Endodermal cell (in vitro differentiated cells): ENCODE measurements at regions not wholly inside any gene's neighbourhood (a gene's known extent, or its start where the extent isn't known, plus 50 kb on each side); places are given as distances from the start of the nearest gene placed in this dataset.

Experiments used
- DNase-seq: peaks from one replicate; pipeline ENCODE4 v3.0.0-alpha.2; 2017
- H3K27ac ChIP-seq: 2 replicates; pipeline ENCODE4 v1.5.1; 2013; ENCODE audit warnings: mild to moderate bottlenecking, low read depth, low read length, moderate library complexity
- H3K27me3 ChIP-seq: 2 replicates; pipeline ENCODE4 v1.6.1; 2013; ENCODE audit warnings: mild to moderate bottlenecking, low read length, moderate library complexity; ENCODE audit not compliant: insufficient read depth, control insufficient read depth, poor library complexity, severe bottlenecking
- H3K36me3 ChIP-seq: 2 replicates; pipeline ENCODE4 v1.7.0; 2013; ENCODE audit warnings: mild to moderate bottlenecking, low read length, moderate library complexity; ENCODE audit not compliant: control insufficient read depth, insufficient read depth
- H3K4me1 ChIP-seq: one replicate; pipeline ENCODE4 v1.7.0; 2013; ENCODE audit warnings: low read length; ENCODE audit not compliant: control insufficient read depth, insufficient read depth
- H3K4me3 ChIP-seq: 2 replicates; pipeline ENCODE4 v1.5.1; 2013; ENCODE audit warnings: mild to moderate bottlenecking, low read length, moderate library complexity
- H3K9ac ChIP-seq: 2 replicates; pipeline ENCODE4 v1.6.1; 2013; ENCODE audit warnings: mild to moderate bottlenecking, low read length, moderate library complexity; ENCODE audit not compliant: poor library complexity, severe bottlenecking; ENCODE audit errors: extremely low read depth
- H3K9me3 ChIP-seq: 2 replicates; pipeline ENCODE4 v1.6.1; 2013; ENCODE audit warnings: mild to moderate bottlenecking, low read length, moderate library complexity; ENCODE audit not compliant: control insufficient read depth
- H3K27ac Mint-ChIP-seq: 2 replicates; pipeline ENCODE4 v1.8.0; 2020; ENCODE audit warnings: mixed read lengths
- H3K27me3 Mint-ChIP-seq: 2 replicates; pipeline ENCODE4 v1.8.0; 2021; ENCODE audit warnings: mild to moderate bottlenecking, mixed read lengths; ENCODE audit not compliant: insufficient read depth
- H3K36me3 Mint-ChIP-seq: 2 replicates; pipeline ENCODE4 v1.8.0; 2020; ENCODE audit warnings: low read depth, mixed read lengths
- H3K4me1 Mint-ChIP-seq: 2 replicates; pipeline ENCODE4 v1.8.0; 2020; ENCODE audit warnings: mixed read lengths
- H3K4me3 Mint-ChIP-seq: 2 replicates; pipeline ENCODE4 v1.8.0; 2020; ENCODE audit warnings: mild to moderate bottlenecking, moderate library complexity, mixed read lengths
- H3K9me3 Mint-ChIP-seq: 2 replicates; pipeline ENCODE4 v1.8.0; 2020; ENCODE audit warnings: mild to moderate bottlenecking, mixed read lengths
- CTCF ChIP-seq: fragments of 200-600 bp; sonication (generic); conservative IDR thresholded peaks from 2 replicates; pipeline ENCODE4 v1.5.0; 2021; ENCODE audit warnings: antibody characterized with exemption, mild to moderate bottlenecking
- WGBS, 2 experiments: methylation state at CpG; one replicate each; pipeline versions ENCODE4 v1.1.5 to v1.1.7; 2013; ENCODE audit warnings: missing lambda C conversion rate in 2 of 2, mixed read lengths in 1 of 2; ENCODE audit not compliant: insufficient coverage in 1 of 2, insufficient read length in 1 of 2; 5-methylcytosine and 5-hydroxymethylcytosine counted together

- H3K4me1 Mint-ChIP-seq: peaks cover 5% of the 10 kb centered on the region
- no peak overlapping the region for H3K4me3 Mint-ChIP-seq
- H3K9ac ChIP-seq: no peak overlapping the region
- H3K36me3 Mint-ChIP-seq: no peaks in the 10 kb centered on the region
- H3K9me3 ChIP-seq: no peaks in the 10 kb centered on the region
- TF ChIP-seq CTCF: no peak
- no peaks in the 10 kb centered on the region for H3K36me3 ChIP-seq
- H3K27ac Mint-ChIP-seq: no peak overlapping the region
- 40 to 63% methylated on average over 2 to 4 of the region's 4 CpGs for WGBS, 2 experiments
- H3K9me3 Mint-ChIP-seq: peaks cover 3% of the 10 kb centered on the region
- no peak overlapping the region for H3K4me3 ChIP-seq
- peak; percentile 65 for DNase-seq
- H3K27me3 ChIP-seq: no peaks in the 10 kb centered on the region
- H3K27ac ChIP-seq: no peak overlapping the region
- peaks cover 2% of the 10 kb centered on the region for H3K4me1 ChIP-seq
- H3K27me3 Mint-ChIP-seq: peaks cover 3% of the 10 kb centered on the region
These were observed 156.0 kb upstream of the RAB4A start for GRCh38 chr1:229114850-229115365.

GRCh38 chr1:229116114-229116513 lies 154.8 kb upstream of the RAB4A start:
- peaks cover 2% of the 10 kb centered on the region for H3K4me1 ChIP-seq
- H3K36me3 ChIP-seq: no peaks in the 10 kb centered on the region
- no peaks in the 10 kb centered on the region for H3K9me3 ChIP-seq
- TF ChIP-seq CTCF: no peak
- H3K27me3 ChIP-seq: no peaks in the 10 kb centered on the region
- H3K27me3 Mint-ChIP-seq: peaks cover 3% of the 10 kb centered on the region
- H3K9ac ChIP-seq: no peak overlapping the region
- peaks cover 3% of the 10 kb centered on the region for H3K9me3 Mint-ChIP-seq
- H3K4me1 Mint-ChIP-seq: peaks cover 5% of the 10 kb centered on the region
- no peak for DNase-seq
- H3K4me3 ChIP-seq: no peak overlapping the region
- no peak overlapping the region for H3K27ac ChIP-seq
- H3K27ac Mint-ChIP-seq: no peak overlapping the region
- H3K4me3 Mint-ChIP-seq: no peak overlapping the region
- H3K36me3 Mint-ChIP-seq: no peaks in the 10 kb centered on the region
- WGBS, 2 experiments: 95 to 97% methylated on average over 14 to 16 of the region's 16 CpGs

- H3K4me3 Mint-ChIP-seq: no peak overlapping the region
- H3K27me3 Mint-ChIP-seq: peaks cover 5% of the 10 kb centered on the region
- no peaks in the 10 kb centered on the region for H3K36me3 ChIP-seq
- H3K4me1 ChIP-seq: peaks cover 2% of the 10 kb centered on the region
- TF ChIP-seq CTCF: no peak
- no peak for DNase-seq
- H3K27ac ChIP-seq: no peak overlapping the region
- peaks cover 3% of the 10 kb centered on the region for H3K9me3 Mint-ChIP-seq
- no peak overlapping the region for H3K4me3 ChIP-seq
- WGBS, 2 experiments: 87 to 94% methylated on average over 12 to 14 of the region's 14 CpGs
- no peaks in the 10 kb centered on the region for H3K9me3 ChIP-seq
- H3K9ac ChIP-seq: no peak overlapping the region
- H3K4me1 Mint-ChIP-seq: peaks cover 5% of the 10 kb centered on the region
- no peaks in the 10 kb centered on the region for H3K36me3 Mint-ChIP-seq
- H3K27me3 ChIP-seq: no peaks in the 10 kb centered on the region
- H3K27ac Mint-ChIP-seq: no peak overlapping the region
These were observed 153.1 kb upstream of the RAB4A start for GRCh38 chr1:229117664-229118300.
